Prostate gland (tissue), 2 donors: ENCODE measurements at regions not wholly inside any gene's neighbourhood (a gene's known extent, or its start where the extent isn't known, plus 50 kb on each side); places are given as distances from the start of the nearest gene placed in this dataset.

Experiments used
- CTCF ChIP-seq, 4 experiments: fragments of 200-600 bp in 2 of 4; fragments of 450-650 bp in 2 of 4; sonication (generic) in 2 of 4; IDR thresholded peaks; 1 replicate in 3 of 4; 2 replicates in 1 of 4; pipeline ENCODE4 v1.5.1; 2016 to 2019; ENCODE audit warnings: antibody characterized with exemption in 4 of 4, mild to moderate bottlenecking in 2 of 4, moderate library complexity in 2 of 4
- POLR2A ChIP-seq: fragments of 450-650 bp; IDR thresholded peaks from one replicate; pipeline ENCODE4 v1.6.1; 2016; ENCODE audit warnings: antibody characterized with exemption, mild to moderate bottlenecking

GRCh38 chr2:137806068-137806805, 158.0 kb upstream of the HNMT start:
- TF ChIP-seq CTCF (IDR thresholded peaks at IDR 0.05) (no peak), POLR2A (no peak)
